B cell (primary cell): ENCODE measurements at regions not wholly inside any gene's neighbourhood (a gene's known extent, or its start where the extent isn't known, plus 50 kb on each side); places are given as distances from the start of the nearest gene placed in this dataset.

Experiments
- ATAC-seq: fragments of 200-7000 bp; cut with Tn5 transposase; one replicate; pipeline ENCODE4 v1.10.0; 2021; ENCODE audit warnings: low read depth, mild to moderate bottlenecking, moderate number of reproducible peaks, moderate library complexity
- CTCF ChIA-PET: fragments of 350-600 bp; sonication (Branson Sonifier 250); formaldehyde crosslinking; loops from one replicate; lab custom pipeline; 2021; ENCODE audit warnings: antibody characterized with exemption, inconsistent platforms; lab: Charles Lee
- POLR2A ChIA-PET: fragments of 350-600 bp; sonication (Branson Sonifier 250); formaldehyde crosslinking; loops from one replicate; lab custom pipeline; 2021; ENCODE audit warnings: antibody characterized with exemption; lab: Charles Lee
- DNase-seq: peaks from one replicate; pipeline ENCODE4 v3.0.0; 2013
- H2AFZ ChIP-seq: 2 replicates; pipeline ENCODE4 v1.6.1; 2012; ENCODE audit warnings: mild to moderate bottlenecking, low read depth, low read length; ENCODE audit not compliant: insufficient read depth, poor library complexity, severe bottlenecking
- H3K27ac ChIP-seq, 2 donors: 1 replicate in 1 of 2; 2 replicates in 1 of 2; pipeline ENCODE4 v1.5.1; 2012 to 2013; ENCODE audit warnings: low read length in 2 of 2, mild to moderate bottlenecking in 2 of 2, moderate library complexity in 1 of 2
- H3K27me3 ChIP-seq, 4 experiments: fragments of 200-600 bp in 1 of 4; sonication (generic) in 1 of 4; replicated peaks in 1 of 4; 1 replicate in 2 of 4; 2 replicates in 2 of 4; pipeline versions ENCODE4 v1.6.1 to v1.7.0; 2013 to 2016; ENCODE audit warnings: low read length in 3 of 4, mild to moderate bottlenecking in 2 of 4, mixed read lengths in 1 of 4, moderate library complexity in 1 of 4; ENCODE audit not compliant: insufficient read depth in 4 of 4, control insufficient read depth in 3 of 4; ENCODE audit errors: control extremely low read depth in 1 of 4
- H3K36me3 ChIP-seq, 2 experiments: replicated peaks in 1 of 2; 1 replicate in 1 of 2; 2 replicates in 1 of 2; pipeline versions ENCODE4 v1.6.1 to v1.7.1; 2013; ENCODE audit warnings: low read length in 1 of 2; ENCODE audit not compliant: insufficient read depth in 2 of 2, control insufficient read depth in 1 of 2; ENCODE audit errors: control extremely low read depth in 1 of 2, extremely low read depth in 1 of 2
- H3K4me1 ChIP-seq, 2 donors: fragments of 200-600 bp in 1 of 2; sonication (generic) in 1 of 2; 1 replicate in 1 of 2; 2 replicates in 1 of 2; pipeline versions ENCODE4 v1.5.1 to v1.6.1; 2013 to 2017; ENCODE audit warnings: low read length in 2 of 2; ENCODE audit not compliant: control insufficient read depth in 2 of 2, insufficient read depth in 2 of 2
- H3K4me2 ChIP-seq: replicated peaks from 2 replicates; pipeline ENCODE3; 2012; ENCODE audit warnings: mild to moderate bottlenecking, low read depth, low read length; ENCODE audit not compliant: poor library complexity, severe bottlenecking
- H3K4me3 ChIP-seq, 5 experiments: fragments of 200-600 bp in 1 of 5; sonication (generic) in 1 of 5; 1 replicate in 3 of 5; 2 replicates in 2 of 5; pipeline versions ENCODE4 v1.5.1 to v1.7.0; 2011 to 2016; ENCODE audit warnings: low read length in 4 of 5, mild to moderate bottlenecking in 4 of 5, low read depth in 2 of 5, control low read depth in 1 of 5, moderate library complexity in 1 of 5; ENCODE audit not compliant: insufficient read depth in 1 of 5; ENCODE audit errors: control extremely low read depth in 1 of 5, extremely low read depth in 1 of 5
- H3K79me2 ChIP-seq: fragments of 200-600 bp; sonication (generic); one replicate; pipeline ENCODE4 v1.6.0; 2016; ENCODE audit warnings: low read length; ENCODE audit not compliant: control insufficient read depth, insufficient read depth
- H3K9ac ChIP-seq: fragments of 200-600 bp; sonication (generic); 2 replicates; pipeline ENCODE4 v1.6.1; 2017; ENCODE audit warnings: mild to moderate bottlenecking, low read length, moderate library complexity
- H3K9me3 ChIP-seq, 3 donors: one replicate each; pipeline versions ENCODE4 v1.6.1 to v1.7.1; 2013; ENCODE audit warnings: low read length in 2 of 3; ENCODE audit not compliant: control insufficient read depth in 2 of 3, insufficient read depth in 1 of 3; ENCODE audit errors: control extremely low read depth in 1 of 3
- H4K20me1 ChIP-seq: 2 replicates; pipeline ENCODE4 v1.6.0; 2012; ENCODE audit warnings: mild to moderate bottlenecking, low read length; ENCODE audit not compliant: insufficient read depth, control insufficient read depth, poor library complexity, severe bottlenecking
- H3K27ac Mint-ChIP-seq: one replicate; pipeline ENCODE4 v1.8.0; 2021; ENCODE audit warnings: mixed read lengths
- H3K27me3 Mint-ChIP-seq: one replicate; pipeline ENCODE4 v1.8.0; 2021; ENCODE audit warnings: mixed read lengths
- H3K4me1 Mint-ChIP-seq: one replicate; pipeline ENCODE4 v1.8.0; 2021; ENCODE audit warnings: mixed read lengths
- H3K4me3 Mint-ChIP-seq: one replicate; pipeline ENCODE4 v1.8.0; 2021; ENCODE audit warnings: mixed read lengths
- H3K9me3 Mint-ChIP-seq: one replicate; pipeline ENCODE4 v1.8.0; 2022; ENCODE audit warnings: mixed read lengths; ENCODE audit not compliant: insufficient read depth
- CTCF ChIP-seq: fragments of 200-600 bp; IDR thresholded peaks from one replicate; pipeline ENCODE4 v1.8.0; 2022; ENCODE audit warnings: antibody characterized with exemption, mild to moderate bottlenecking
- EZH2 ChIP-seq: IDR thresholded peaks from 2 replicates; pipeline ENCODE4 v1.6.1; 2012; ENCODE audit warnings: borderline replicate concordance, low read depth, mild to moderate bottlenecking, moderate library complexity, low read length; ENCODE audit not compliant: insufficient read depth, poor library complexity, severe bottlenecking
- WGBS: methylation state at CpG from one replicate; pipeline ENCODE4 v1.1.5; 2013; ENCODE audit warnings: missing lambda C conversion rate; ENCODE audit not compliant: insufficient coverage; 5-methylcytosine and 5-hydroxymethylcytosine counted together
- intact Hi-C: fragments of 100-400 bp; cut with micrococcal nuclease; formaldehyde crosslinking; loops from one replicate; pipeline ENCODE4 v1.10.0; 2022

- H2AFZ ChIP-seq = no peak overlapping the region
These were observed 431.8 kb upstream of the SPHKAP start for GRCh38 chr2:228613133-228613850.

GRCh38 chr2:228611171-228611570 is 429.7 kb upstream of the SPHKAP start:
- Mint-ChIP-seq H3K9me3 (no peaks in the 10 kb centered on the region), H3K4me1 (no peaks in the 10 kb centered on the region), H3K4me3 (no peak overlapping the region), H3K27me3 (no peaks in the 10 kb centered on the region), H3K27ac (no peak overlapping the region)
- no peaks in the 10 kb centered on the region for H3K9me3 ChIP-seq
- no peaks in the 10 kb centered on the region for H3K79me2 ChIP-seq
- no peaks in the 10 kb centered on the region for H3K27me3 ChIP-seq
- H3K36me3 ChIP-seq = no peaks in the 10 kb centered on the region
- H4K20me1 ChIP-seq = no peaks in the 10 kb centered on the region
- no peak overlapping the region for H3K9ac ChIP-seq
- CTCF ChIA-PET = no interaction called here
- intact Hi-C loops = no loop called here
- no peak overlapping the region for H3K4me3 ChIP-seq
- no CpG with 5 or more reads among the region's 1 CpG for WGBS
- no peaks in the 10 kb centered on the region for H3K4me1 ChIP-seq
- H2AFZ ChIP-seq = no peak overlapping the region
- H3K27ac ChIP-seq = no peak overlapping the region
- no peak overlapping the region for H3K4me2 ChIP-seq
- TF ChIP-seq EZH2 (no peak), CTCF (no peak)
- DNase-seq = no peak
- no peak for ATAC-seq
- POLR2A ChIA-PET = no interaction called here

More at GRCh38 chr2:228613133-228613850, 431.8 kb upstream of the SPHKAP start:
- Histone ChIP-seq H3K36me3 (no peaks in the 10 kb centered on the region), H3K9me3 (no peaks in the 10 kb centered on the region), H3K27ac (no peak overlapping the region), H3K27me3 (no peaks in the 10 kb centered on the region), H3K79me2 (no peaks in the 10 kb centered on the region), H3K4me2 (no peak overlapping the region), H3K4me3 (no peak overlapping the region), H3K9ac (no peak overlapping the region), H4K20me1 (no peaks in the 10 kb centered on the region), H3K4me1 (no peaks in the 10 kb centered on the region)
- Mint-ChIP-seq H3K27me3 (no peaks in the 10 kb centered on the region), H3K4me3 (no peak overlapping the region), H3K27ac (no peak overlapping the region), H3K4me1 (no peaks in the 10 kb centered on the region), H3K9me3 (no peaks in the 10 kb centered on the region)
- TF ChIP-seq EZH2 (no peak), CTCF (no peak)
- CTCF ChIA-PET = no interaction called here
- WGBS = 91% methylated on average over 5 of the region's 8 CpGs
- ATAC-seq (no peak), DNase-seq (no peak)
- POLR2A ChIA-PET = no interaction called here
- intact Hi-C loops = no loop called here
